IgD-negative memory B cell (primary cell): ENCODE measurements at regions not wholly inside any gene's neighbourhood (a gene's known extent, or its start where the extent isn't known, plus 50 kb on each side); places are given as distances from the start of the nearest gene placed in this dataset.
A peak's percentile ranks its signal among the peaks of the same experiment; 100 is the strongest.
"Not testable (repeated sequence)": the region's sequence is repeated elsewhere in the genome, so short reads cannot be mapped to it uniquely, and the experiment has no call there.

ENCODE experiments used
- H3K27ac Mint-ChIP-seq, 3 donors: one replicate each; pipeline ENCODE4 v1.8.0; 2020 to 2022; ENCODE audit warnings: mild to moderate bottlenecking in 3 of 3, mixed read lengths in 3 of 3, moderate library complexity in 1 of 3
- H3K27me3 Mint-ChIP-seq: one replicate; pipeline ENCODE4 v1.8.0; 2021; ENCODE audit warnings: mixed read lengths
- H3K36me3 Mint-ChIP-seq: one replicate; pipeline ENCODE4 v1.8.0; 2020; ENCODE audit warnings: mild to moderate bottlenecking, mixed read lengths
- H3K4me1 Mint-ChIP-seq, 3 donors: one replicate each; pipeline ENCODE4 v1.8.0; 2020 to 2022; ENCODE audit warnings: mixed read lengths in 3 of 3, mild to moderate bottlenecking in 1 of 3
- H3K4me3 Mint-ChIP-seq, 4 donors: one replicate each; pipeline ENCODE4 v1.8.0; 2020 to 2022; ENCODE audit warnings: mild to moderate bottlenecking in 4 of 4, mixed read lengths in 4 of 4, moderate library complexity in 3 of 4
- H3K9me3 Mint-ChIP-seq, 3 donors: one replicate each; pipeline ENCODE4 v1.8.0; 2020 to 2021; ENCODE audit warnings: mixed read lengths in 3 of 3, mild to moderate bottlenecking in 1 of 3

DNA sequence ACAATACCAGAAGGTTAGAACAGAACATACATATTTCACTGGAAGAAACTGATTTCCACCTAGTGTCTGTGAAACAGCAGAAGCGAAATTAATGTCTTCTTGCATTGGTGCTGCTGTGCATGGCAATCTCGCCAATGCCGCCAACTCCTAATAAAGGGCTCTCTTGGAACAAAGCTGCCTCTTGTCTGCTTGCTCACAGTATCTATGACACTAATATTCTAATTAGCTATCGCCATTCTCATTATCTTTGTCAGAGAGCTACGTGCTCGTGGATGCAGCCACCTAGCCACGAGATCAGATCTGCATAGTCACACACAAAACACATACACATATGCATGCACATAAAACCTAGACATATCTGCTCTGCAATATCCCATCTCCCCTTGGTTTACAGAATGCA, 145.9 kb upstream of the OLIG3 start:
- Mint-ChIP-seq H3K36me3 (no peaks in the 10 kb centered on the region), H3K27ac (no peak overlapping the region), H3K4me3 (no peak overlapping the region), H3K9me3 (no peaks in the 10 kb centered on the region), H3K4me1 (peaks cover 6 to 11% (median 9%) of the 10 kb centered on the region in 3 donors), H3K27me3 (peaks cover under 1% of the 10 kb centered on the region)

DNA sequence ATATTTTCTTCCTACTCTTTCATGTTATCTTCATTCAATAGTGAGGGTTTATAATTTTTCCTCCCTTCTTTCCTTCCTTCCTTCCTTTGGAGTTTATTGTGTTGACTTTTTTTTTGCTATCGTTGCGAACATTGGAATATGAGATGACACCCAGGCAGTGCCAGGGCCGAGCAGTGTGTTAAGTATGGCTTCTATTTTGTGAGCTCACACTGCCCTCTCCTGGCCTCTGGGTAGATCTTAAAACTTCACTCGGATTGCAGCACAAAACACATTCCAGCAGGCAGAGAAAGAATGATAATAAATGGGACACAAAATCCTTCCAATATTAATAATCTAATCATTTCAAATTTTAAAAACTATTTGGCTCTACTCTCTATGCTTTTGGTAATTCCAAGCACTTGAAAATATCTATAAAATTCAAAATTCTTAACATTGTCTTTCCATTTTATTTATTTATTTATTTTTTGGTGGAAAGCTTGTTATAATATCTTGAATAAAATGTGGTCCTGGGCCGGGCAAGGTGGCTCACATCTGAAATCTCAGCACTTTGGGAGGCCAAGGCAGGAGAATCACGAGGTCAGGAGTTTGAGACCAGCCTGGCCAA, 147.4 kb upstream of the OLIG3 start:
- Mint-ChIP-seq H3K36me3 (no peaks in the 10 kb centered on the region), H3K4me3 (no peak overlapping the region), H3K27me3 (no peaks in the 10 kb centered on the region), H3K27ac (no peak overlapping the region), H3K4me1 (peaks cover 6 to 11% (median 9%) of the 10 kb centered on the region in 3 donors), H3K9me3 (no peaks in the 10 kb centered on the region)

DNA sequence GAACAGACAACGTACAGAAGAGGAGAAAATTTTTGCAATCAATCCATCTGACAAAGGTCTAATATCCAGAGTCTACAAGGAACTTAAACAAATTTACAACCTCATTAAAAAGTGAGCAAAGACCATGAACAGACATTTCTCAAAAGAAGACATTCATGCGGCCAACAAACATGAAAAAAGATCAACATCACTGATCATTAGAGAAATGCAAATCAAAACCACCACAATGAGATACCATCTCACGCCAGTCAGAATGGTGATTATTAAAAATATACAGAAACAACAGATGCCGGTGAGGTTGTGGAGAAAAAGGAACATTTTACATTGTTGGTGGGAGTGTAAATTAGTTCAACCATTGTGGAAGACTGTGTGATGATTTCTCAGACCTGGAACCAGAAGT, 149.0 kb upstream of the OLIG3 start:
- not testable (repeated sequence) for H3K9me3 Mint-ChIP-seq
- peaks cover 6 to 10% (median 9%) of the 10 kb centered on the region in 3 donors for H3K4me1 Mint-ChIP-seq

DNA sequence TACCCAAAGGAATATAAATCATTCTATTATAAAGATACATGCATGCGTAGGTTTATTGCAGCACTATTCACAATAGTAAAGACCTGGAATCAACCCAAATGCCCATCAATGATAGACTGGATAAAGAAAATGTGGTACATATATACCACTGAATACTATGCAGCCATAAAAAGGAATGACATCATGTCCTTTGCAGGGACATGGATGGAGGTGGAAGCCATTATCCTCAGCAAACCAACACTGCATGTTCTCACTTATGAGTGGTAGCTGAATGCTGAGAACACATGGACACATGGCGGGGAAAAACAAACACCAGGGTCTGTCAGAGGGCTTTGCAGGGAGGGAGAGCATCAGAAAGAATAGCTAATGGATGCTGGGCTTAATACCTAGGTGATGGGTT, 149.4 kb upstream of the OLIG3 start:
- H3K4me1 Mint-ChIP-seq, H3K27me3 Mint-ChIP-seq, H3K27ac Mint-ChIP-seq, H3K4me3 Mint-ChIP-seq, H3K9me3 Mint-ChIP-seq, H3K36me3 Mint-ChIP-seq: not testable (repeated sequence)

More for the DNA sequence above, 149.0 kb upstream of the OLIG3 start:
- not testable (repeated sequence) for H3K4me3 Mint-ChIP-seq, H3K27ac Mint-ChIP-seq, H3K27me3 Mint-ChIP-seq, H3K36me3 Mint-ChIP-seq

DNA sequence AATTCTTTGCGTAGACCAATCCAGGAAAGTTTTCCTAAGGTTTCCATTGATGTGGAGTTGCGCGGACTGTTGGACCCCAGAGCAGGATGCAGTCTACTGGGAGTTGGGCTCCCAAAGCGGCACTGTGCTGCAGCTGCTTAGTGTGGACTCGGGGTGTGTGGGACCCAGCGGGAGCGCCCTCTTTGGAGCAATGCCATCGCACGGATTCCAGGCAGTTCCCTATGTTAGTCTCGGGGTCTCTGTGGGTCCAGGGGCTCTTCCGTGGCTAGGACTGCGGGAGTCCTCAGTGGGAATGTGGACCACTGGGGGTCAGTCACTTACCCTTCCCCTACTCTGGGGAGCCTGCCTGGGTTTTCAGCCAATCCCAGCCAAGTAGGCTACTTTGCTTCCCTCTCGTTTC, 151.7 kb upstream of the OLIG3 start:
- Mint-ChIP-seq H3K9me3 (peaks cover 0 to 2% (median 0%) of the 10 kb centered on the region in 3 donors), H3K27me3 (peaks cover under 1% of the 10 kb centered on the region), H3K4me1 (no peaks in the 10 kb centered on the region), H3K36me3 (no peaks in the 10 kb centered on the region), H3K4me3 (no peak overlapping the region), H3K27ac (no peak overlapping the region)

DNA sequence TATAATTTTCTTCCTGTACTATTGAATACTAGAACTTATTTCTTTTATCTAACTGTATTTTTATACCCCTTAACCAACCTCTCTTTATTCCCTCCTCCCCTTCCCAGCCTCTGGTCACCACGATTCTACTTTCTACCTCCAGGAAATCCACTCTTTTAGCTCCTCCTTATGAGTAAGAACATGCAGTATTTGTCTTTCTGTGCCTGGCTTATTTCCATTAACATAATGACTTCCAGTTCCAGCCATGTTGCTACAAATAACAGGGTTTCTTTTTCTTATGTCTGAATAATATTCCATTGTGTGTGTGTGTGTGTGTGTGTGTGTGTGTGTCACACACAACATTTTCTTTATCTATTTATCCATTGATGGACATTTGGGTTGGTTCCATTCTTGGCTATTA, 152.3 kb upstream of the OLIG3 start:
- Mint-ChIP-seq H3K4me3 (no peak overlapping the region), H3K4me1 (no peaks in the 10 kb centered on the region), H3K27me3 (peaks cover 1% of the 10 kb centered on the region), H3K27ac (no peak overlapping the region), H3K9me3 (peaks cover 0 to 2% (median 0%) of the 10 kb centered on the region in 3 donors), H3K36me3 (no peaks in the 10 kb centered on the region)

DNA sequence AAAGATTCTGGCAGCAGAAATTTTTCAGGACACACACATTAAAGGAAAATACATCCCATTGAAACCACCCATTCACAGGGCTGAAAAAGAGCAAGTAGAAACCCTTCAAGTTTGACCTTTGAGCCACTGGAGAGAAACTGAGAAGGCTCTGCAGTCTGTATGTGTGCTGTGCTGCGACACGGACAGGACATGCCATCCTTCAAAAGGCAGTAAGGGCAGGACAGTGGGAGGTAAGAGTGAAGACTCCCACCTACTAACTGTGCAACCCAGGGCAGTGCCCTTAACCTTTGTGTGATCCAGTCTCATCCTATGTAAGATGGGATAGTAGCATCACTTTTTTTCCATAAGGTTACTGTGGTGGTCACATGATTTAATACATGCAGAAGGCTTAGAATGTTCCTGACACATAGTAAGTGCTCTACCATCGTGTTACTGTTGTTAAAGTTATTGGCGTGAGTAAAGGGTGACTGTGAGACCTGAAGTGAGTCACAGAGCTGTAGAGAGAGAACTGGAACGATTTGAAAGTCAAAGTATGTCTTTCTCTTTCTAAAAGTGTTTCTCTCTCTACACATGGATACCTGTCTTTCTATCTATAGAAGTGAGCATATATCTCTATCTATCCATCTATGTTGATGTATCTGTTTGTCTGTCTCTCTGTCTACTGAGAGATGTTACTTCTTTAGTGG, 153.7 kb upstream of the OLIG3 start:
- Mint-ChIP-seq H3K9me3 (peaks cover 0 to 4% (median 0%) of the 10 kb centered on the region in 3 donors), H3K4me1 (no peaks in the 10 kb centered on the region), H3K27me3 (peaks cover 1% of the 10 kb centered on the region), H3K4me3 (no peak overlapping the region), H3K36me3 (no peaks in the 10 kb centered on the region), H3K27ac (no peak overlapping the region)

DNA sequence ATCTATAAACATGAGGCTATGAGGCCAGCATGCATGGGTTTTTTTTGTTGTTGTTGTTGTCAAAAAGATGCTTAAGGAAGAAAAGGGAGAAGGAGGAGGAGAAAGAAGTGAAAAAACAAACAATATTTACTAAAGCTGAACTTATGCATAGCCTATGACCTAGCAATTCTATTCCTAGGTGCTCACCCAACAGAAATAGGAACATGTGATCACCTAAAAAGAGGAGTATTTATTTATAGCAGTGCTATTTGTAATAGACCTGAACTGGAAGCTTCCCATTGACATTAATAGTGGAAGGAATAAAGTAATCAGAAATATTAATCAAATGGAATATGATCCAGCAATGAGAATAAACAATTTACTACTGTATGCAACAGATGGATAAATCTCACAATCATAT, 156.5 kb upstream of the OLIG3 start:
- Mint-ChIP-seq H3K9me3 (peaks cover 0 to 13% (median 6%) of the 10 kb centered on the region in 3 donors), H3K4me3 (no peak overlapping the region), H3K4me1 (no peaks in the 10 kb centered on the region), H3K27ac (no peak overlapping the region), H3K36me3 (no peaks in the 10 kb centered on the region), H3K27me3 (peaks cover 4% of the 10 kb centered on the region)

DNA sequence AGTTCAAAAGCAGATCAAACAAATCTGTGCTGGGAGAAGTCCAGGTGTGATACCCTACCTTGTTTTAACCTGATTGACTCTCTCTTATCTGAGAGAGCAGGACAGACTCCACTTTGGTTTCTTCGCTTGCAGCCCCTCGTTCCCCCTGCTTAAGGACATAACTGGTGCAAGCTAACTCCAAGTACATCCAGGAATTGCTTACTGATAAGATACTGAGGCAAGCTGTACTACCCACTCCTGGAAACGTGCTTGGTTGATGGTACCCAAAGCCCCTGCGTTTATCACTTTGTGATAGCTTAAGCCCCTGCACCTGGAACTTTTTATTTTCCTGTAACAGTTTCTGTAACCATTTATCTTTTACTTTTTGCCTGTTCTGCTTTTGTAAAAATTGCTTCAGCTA, 157.0 kb upstream of the OLIG3 start:
- H3K4me3 Mint-ChIP-seq, result no peak overlapping the region
- peaks cover 4% of the 10 kb centered on the region for H3K27me3 Mint-ChIP-seq
- H3K36me3 Mint-ChIP-seq, result no peaks in the 10 kb centered on the region
- H3K27ac Mint-ChIP-seq, result no peak overlapping the region
- peaks cover 0 to 13% (median 6%) of the 10 kb centered on the region in 3 donors for H3K9me3 Mint-ChIP-seq
- H3K4me1 Mint-ChIP-seq, result no peaks in the 10 kb centered on the region

DNA sequence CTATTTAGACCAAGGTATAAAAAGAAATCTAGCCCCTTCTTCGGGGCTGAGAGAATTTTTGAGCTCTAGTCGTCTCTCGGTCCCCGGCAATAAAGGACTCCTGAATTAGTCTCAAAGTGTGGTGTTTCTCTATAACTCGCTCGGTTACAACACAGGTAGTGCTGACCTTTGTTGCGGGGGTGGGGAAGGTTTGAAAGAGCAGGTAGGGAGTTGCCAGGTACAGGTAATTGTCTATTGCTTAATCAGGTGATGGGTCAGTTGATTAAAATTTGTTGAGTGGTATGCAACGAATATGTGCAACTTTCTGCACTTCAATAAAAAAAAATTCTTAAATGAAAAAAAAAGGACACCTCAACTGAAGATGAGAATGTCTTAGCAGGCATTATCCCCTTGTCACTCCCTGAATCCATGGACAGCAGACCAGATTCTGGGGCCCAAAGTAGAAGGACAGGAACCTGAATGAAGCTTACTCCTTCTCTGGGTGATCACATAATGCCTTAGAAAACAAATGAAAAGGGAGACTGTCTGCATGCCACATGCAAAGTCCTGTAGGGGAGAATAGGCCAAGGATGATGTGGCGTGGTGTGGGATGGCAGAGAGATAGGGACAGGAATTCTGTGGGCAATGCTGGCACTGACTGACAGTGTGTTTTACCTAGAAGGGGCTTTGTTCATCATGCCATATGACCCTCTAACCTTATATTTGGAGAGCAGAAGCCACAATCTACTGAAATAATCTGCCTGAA, 157.6 kb upstream of the OLIG3 start:
- H3K36me3 Mint-ChIP-seq, result no peaks in the 10 kb centered on the region
- peak overlapping the region in 1 of 4 donors; percentile 18 for H3K4me3 Mint-ChIP-seq
- H3K4me1 Mint-ChIP-seq, result no peaks in the 10 kb centered on the region
- no peak overlapping the region for H3K27ac Mint-ChIP-seq
- H3K9me3 Mint-ChIP-seq, result peaks cover 0 to 15% (median 6%) of the 10 kb centered on the region in 3 donors
- peaks cover 4% of the 10 kb centered on the region for H3K27me3 Mint-ChIP-seq

DNA sequence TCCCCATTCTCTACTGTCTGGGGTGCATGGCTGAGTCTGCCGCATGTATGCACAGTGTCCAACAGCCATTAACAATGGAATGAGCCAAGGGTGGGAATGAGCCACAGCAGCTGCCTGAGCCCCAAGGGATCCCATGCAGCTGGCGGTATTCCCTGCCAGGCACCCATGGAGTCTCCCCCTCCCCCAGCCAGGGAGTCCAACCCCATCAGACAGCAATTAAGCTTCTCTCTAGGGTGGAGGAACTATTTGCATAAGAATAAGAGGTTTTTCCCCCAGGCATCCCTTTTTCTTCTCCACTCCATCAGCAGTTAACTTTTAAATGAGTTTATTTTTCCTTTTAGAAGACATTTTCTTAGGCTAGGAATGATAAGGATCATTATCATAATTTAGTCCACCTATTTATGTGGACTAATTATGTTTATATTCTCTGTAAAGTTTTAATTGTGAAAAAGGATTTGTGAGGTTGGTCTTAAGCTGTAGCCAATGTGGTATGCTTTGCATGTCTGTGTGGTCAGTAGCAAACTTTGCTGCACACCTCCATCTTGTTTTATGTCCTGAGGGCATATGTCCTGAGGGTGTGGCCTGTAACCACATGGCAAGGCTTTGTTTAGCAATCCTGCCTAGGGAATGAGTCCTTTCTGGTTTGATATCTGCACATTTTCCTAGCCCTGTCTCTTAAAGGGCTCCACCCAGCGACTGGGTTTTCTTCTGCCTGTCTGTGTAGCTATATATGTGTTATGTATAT, 158.9 kb upstream of the OLIG3 start:
- Mint-ChIP-seq H3K9me3 (peaks cover 0 to 21% (median 6%) of the 10 kb centered on the region in 3 donors), H3K4me1 (no peaks in the 10 kb centered on the region), H3K27ac (no peak overlapping the region), H3K27me3 (peaks cover 4% of the 10 kb centered on the region), H3K36me3 (no peaks in the 10 kb centered on the region), H3K4me3 (no peak overlapping the region)

DNA sequence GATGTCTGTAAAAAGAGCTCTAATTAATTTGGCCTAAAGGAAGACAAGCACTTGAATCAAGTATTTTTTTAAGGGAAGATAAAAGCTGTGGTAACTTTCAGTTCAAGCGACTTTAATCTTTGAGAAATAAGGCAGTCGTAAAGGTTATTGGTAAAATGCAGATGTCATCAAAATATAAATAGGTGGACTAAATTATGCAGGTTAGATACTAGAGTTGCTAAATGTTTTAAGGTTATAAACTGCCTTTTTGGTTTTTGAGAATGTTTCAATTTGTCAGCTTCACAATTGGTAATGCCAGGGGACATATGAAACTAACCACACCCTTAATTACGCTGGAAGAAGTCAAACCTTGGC, 159.5 kb upstream of the OLIG3 start:
- Mint-ChIP-seq H3K4me1 (no peaks in the 10 kb centered on the region), H3K36me3 (no peaks in the 10 kb centered on the region), H3K27ac (no peak overlapping the region), H3K27me3 (peaks cover 4% of the 10 kb centered on the region), H3K9me3 (peaks cover 0 to 22% (median 6%) of the 10 kb centered on the region in 3 donors), H3K4me3 (no peak overlapping the region)

DNA sequence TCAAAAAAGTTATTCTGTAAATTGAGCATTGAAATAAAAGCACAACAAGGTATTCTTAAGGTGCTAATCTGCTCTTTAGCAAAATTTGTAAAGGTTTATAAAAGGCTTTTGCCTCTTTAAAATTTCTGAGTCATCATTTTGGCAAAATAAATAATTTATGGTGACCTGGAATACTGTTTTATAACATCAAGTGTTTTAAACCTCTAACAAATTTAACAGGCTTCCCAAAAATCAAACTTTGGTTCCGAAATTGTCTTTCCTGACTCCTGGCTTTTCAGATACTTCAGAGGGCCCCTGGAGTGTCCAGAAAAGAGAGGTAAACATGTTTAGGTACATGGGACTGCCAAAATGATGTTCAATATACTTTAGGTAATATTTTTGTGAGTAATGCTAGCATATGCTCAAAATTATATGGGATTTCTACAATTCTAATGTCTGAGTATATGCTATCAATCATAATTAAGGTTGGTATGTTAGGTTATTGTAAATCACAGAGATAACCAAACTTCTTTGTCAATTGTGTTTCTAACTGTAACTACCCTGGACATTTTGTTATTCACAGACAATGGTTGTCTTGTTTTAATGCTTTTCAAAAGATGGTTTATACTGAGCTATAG, 160.3 kb upstream of the OLIG3 start:
- Mint-ChIP-seq H3K27me3 (peaks cover 4% of the 10 kb centered on the region), H3K4me3 (no peak overlapping the region), H3K9me3 (peaks cover 0 to 24% (median 6%) of the 10 kb centered on the region in 3 donors), H3K4me1 (no peaks in the 10 kb centered on the region), H3K36me3 (no peaks in the 10 kb centered on the region), H3K27ac (no peak overlapping the region)

DNA sequence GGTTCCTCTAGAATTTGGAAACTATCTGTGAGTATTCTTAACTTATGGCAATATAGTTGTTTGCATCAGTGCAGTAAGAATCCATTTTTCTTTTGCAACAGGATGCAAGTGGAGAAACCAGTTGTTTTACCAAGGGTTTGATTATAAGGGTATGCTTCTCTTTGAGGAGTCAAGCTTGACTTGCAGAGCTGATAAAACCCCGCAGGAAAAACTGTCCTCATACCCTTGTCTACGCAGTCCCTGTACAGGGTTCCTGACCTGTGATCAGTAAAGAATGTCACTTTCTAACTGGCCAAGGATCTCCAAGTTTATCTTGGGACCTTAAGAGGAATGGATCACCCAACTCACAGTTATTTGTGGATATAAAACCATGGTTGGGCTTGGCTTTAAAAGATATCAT, 161.1 kb upstream of the OLIG3 start:
- Mint-ChIP-seq H3K4me3 (no peak overlapping the region), H3K27ac (no peak overlapping the region), H3K27me3 (peaks cover 4% of the 10 kb centered on the region), H3K9me3 (peaks cover 0 to 23% (median 6%) of the 10 kb centered on the region in 3 donors), H3K4me1 (no peaks in the 10 kb centered on the region), H3K36me3 (no peaks in the 10 kb centered on the region)

DNA sequence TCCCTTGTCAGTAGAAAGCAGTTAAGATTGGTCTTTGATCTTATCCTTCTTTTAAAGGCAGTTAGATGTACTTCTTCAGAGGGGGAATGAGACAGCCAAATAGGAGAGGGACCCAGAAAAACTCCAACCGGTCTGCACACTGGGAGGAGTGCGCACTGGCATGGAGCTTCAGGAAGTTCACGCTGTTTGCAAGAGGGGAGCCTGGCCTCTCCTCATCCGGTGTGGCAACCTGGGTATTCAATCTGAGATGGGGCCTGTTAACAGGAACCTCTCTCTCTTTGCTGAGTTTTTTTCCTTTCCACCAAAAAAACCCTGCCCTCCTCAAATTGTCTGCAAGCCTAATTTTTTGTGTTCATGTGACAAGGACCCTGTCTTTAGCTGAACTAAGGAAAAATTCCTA, 162.5 kb upstream of the OLIG3 start:
- peaks cover 2% of the 10 kb centered on the region for H3K27me3 Mint-ChIP-seq
- H3K4me1 Mint-ChIP-seq, result no peaks in the 10 kb centered on the region
- peaks cover 1% of the 10 kb centered on the region for H3K36me3 Mint-ChIP-seq
- H3K4me3 Mint-ChIP-seq, result no peak overlapping the region
- peaks cover 0 to 22% (median 6%) of the 10 kb centered on the region in 3 donors for H3K9me3 Mint-ChIP-seq
- no peak overlapping the region for H3K27ac Mint-ChIP-seq
